Endodermal cell (in vitro differentiated cells): ENCODE measurements at regions not wholly inside any gene's neighbourhood (a gene's known extent, or its start where the extent isn't known, plus 50 kb on each side); places are given as distances from the start of the nearest gene placed in this dataset.

ENCODE experiments used
- DNase-seq: peaks from one replicate; pipeline ENCODE4 v3.0.0-alpha.2; 2017
- H3K27ac ChIP-seq: 2 replicates; pipeline ENCODE4 v1.5.1; 2013; ENCODE audit warnings: mild to moderate bottlenecking, low read depth, low read length, moderate library complexity
- H3K27me3 ChIP-seq: 2 replicates; pipeline ENCODE4 v1.6.1; 2013; ENCODE audit warnings: mild to moderate bottlenecking, low read length, moderate library complexity; ENCODE audit not compliant: insufficient read depth, control insufficient read depth, poor library complexity, severe bottlenecking
- H3K36me3 ChIP-seq: 2 replicates; pipeline ENCODE4 v1.7.0; 2013; ENCODE audit warnings: mild to moderate bottlenecking, low read length, moderate library complexity; ENCODE audit not compliant: control insufficient read depth, insufficient read depth
- H3K4me1 ChIP-seq: one replicate; pipeline ENCODE4 v1.7.0; 2013; ENCODE audit warnings: low read length; ENCODE audit not compliant: control insufficient read depth, insufficient read depth
- H3K4me3 ChIP-seq: 2 replicates; pipeline ENCODE4 v1.5.1; 2013; ENCODE audit warnings: mild to moderate bottlenecking, low read length, moderate library complexity
- H3K9ac ChIP-seq: 2 replicates; pipeline ENCODE4 v1.6.1; 2013; ENCODE audit warnings: mild to moderate bottlenecking, low read length, moderate library complexity; ENCODE audit not compliant: poor library complexity, severe bottlenecking; ENCODE audit errors: extremely low read depth
- H3K9me3 ChIP-seq: 2 replicates; pipeline ENCODE4 v1.6.1; 2013; ENCODE audit warnings: mild to moderate bottlenecking, low read length, moderate library complexity; ENCODE audit not compliant: control insufficient read depth
- H3K27ac Mint-ChIP-seq: 2 replicates; pipeline ENCODE4 v1.8.0; 2020; ENCODE audit warnings: mixed read lengths
- H3K27me3 Mint-ChIP-seq: 2 replicates; pipeline ENCODE4 v1.8.0; 2021; ENCODE audit warnings: mild to moderate bottlenecking, mixed read lengths; ENCODE audit not compliant: insufficient read depth
- H3K36me3 Mint-ChIP-seq: 2 replicates; pipeline ENCODE4 v1.8.0; 2020; ENCODE audit warnings: low read depth, mixed read lengths
- H3K4me1 Mint-ChIP-seq: 2 replicates; pipeline ENCODE4 v1.8.0; 2020; ENCODE audit warnings: mixed read lengths
- H3K4me3 Mint-ChIP-seq: 2 replicates; pipeline ENCODE4 v1.8.0; 2020; ENCODE audit warnings: mild to moderate bottlenecking, moderate library complexity, mixed read lengths
- H3K9me3 Mint-ChIP-seq: 2 replicates; pipeline ENCODE4 v1.8.0; 2020; ENCODE audit warnings: mild to moderate bottlenecking, mixed read lengths
- WGBS, 2 experiments: methylation state at CpG; one replicate each; pipeline versions ENCODE4 v1.1.5 to v1.1.7; 2013; ENCODE audit warnings: missing lambda C conversion rate in 2 of 2, mixed read lengths in 1 of 2; ENCODE audit not compliant: insufficient coverage in 1 of 2, insufficient read length in 1 of 2; 5-methylcytosine and 5-hydroxymethylcytosine counted together
- TF ChIP-seq, protein P1 (sequence below): fragments of 200-600 bp; sonication (generic); conservative IDR thresholded peaks from 2 replicates; pipeline ENCODE4 v1.5.0; 2021; ENCODE audit warnings: antibody characterized with exemption, mild to moderate bottlenecking

DNA sequence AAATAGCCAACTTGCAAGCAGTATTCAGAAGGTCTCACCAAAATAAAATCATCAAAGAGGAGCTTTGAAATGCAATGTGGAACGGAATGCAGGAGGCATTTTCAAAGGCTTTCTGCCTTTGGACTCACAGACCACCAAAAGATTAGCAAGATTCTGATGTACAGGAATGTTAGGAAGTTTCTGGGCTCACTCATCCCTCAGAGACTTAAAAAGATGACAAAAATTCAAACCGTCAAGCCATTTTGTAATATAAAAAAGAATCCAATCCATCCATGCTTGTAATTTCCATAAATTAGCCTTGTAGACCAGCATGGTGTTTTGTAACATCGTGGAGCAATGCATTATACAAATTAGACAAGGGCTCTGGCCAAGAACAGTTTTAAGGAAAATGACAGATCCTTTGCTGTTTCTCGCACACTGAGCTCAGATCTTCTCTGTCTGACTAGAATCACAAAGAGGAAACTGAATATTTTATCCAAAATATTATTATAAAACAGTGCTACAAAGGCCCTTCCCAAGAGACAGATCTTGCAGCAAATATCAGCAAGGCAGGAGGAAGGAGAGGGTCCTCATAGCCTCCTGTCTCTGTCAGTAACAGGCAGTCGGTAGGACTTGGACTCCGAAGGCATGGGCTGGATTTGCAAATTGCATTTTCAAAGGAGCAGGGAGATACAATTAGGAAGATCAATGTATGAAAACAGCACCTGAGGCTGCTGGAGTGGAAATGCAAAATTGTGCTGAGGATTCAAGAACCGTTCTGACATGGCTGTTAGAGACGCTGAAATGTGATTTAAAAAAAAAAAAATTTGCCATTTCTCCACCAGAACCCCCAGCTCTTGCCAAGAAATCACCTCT, 57.4 kb upstream of the NRP1 start:
- no peaks in the 10 kb centered on the region for H3K27me3 Mint-ChIP-seq
- Histone ChIP-seq H3K4me3 (no peak overlapping the region), H3K27ac (no peak overlapping the region), H3K9me3 (no peaks in the 10 kb centered on the region), H3K4me1 (no peaks in the 10 kb centered on the region), H3K9ac (no peak overlapping the region), H3K27me3 (no peaks in the 10 kb centered on the region), H3K36me3 (no peaks in the 10 kb centered on the region)
- no peak overlapping the region for H3K4me3 Mint-ChIP-seq
- H3K9me3 Mint-ChIP-seq: peaks cover 2% of the 10 kb centered on the region
- DNase-seq: no peak
- peaks cover 2% of the 10 kb centered on the region for H3K4me1 Mint-ChIP-seq
- H3K36me3 Mint-ChIP-seq: no peaks in the 10 kb centered on the region
- H3K27ac Mint-ChIP-seq: no peak overlapping the region
- TF ChIP-seq, protein P1, sequence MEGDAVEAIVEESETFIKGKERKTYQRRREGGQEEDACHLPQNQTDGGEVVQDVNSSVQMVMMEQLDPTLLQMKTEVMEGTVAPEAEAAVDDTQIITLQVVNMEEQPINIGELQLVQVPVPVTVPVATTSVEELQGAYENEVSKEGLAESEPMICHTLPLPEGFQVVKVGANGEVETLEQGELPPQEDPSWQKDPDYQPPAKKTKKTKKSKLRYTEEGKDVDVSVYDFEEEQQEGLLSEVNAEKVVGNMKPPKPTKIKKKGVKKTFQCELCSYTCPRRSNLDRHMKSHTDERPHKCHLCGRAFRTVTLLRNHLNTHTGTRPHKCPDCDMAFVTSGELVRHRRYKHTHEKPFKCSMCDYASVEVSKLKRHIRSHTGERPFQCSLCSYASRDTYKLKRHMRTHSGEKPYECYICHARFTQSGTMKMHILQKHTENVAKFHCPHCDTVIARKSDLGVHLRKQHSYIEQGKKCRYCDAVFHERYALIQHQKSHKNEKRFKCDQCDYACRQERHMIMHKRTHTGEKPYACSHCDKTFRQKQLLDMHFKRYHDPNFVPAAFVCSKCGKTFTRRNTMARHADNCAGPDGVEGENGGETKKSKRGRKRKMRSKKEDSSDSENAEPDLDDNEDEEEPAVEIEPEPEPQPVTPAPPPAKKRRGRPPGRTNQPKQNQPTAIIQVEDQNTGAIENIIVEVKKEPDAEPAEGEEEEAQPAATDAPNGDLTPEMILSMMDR: no peak
- WGBS, 2 experiments: 85 to 86% methylated on average over 6 to 8 of the region's 8 CpGs

DNA sequence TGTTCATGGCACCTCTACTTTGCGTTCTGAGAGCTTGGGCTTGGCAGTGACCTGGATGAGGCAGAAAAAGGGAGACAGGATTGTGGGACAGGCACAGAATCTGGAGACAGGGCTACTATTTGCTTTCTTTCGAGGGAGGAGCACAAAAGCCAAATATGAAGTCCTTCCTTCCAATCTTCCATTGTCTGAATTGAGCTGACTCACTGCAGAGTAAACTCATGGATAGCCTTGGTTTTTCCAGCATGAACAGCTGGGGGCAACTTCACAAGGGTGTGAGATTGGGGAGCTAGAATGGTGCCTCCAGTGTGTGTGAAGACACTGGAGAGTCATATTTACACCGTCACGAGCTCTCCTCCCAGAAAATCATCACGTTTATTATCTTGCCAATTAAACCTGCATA, 55.6 kb upstream of the NRP1 start:
- Histone ChIP-seq H3K36me3 (no peaks in the 10 kb centered on the region), H3K9ac (no peak overlapping the region), H3K27me3 (no peaks in the 10 kb centered on the region), H3K4me3 (no peak overlapping the region), H3K27ac (no peak overlapping the region), H3K4me1 (no peaks in the 10 kb centered on the region), H3K9me3 (no peaks in the 10 kb centered on the region)
- H3K27me3 Mint-ChIP-seq: no peaks in the 10 kb centered on the region
- TF ChIP-seq, protein P1: no peak
- no peak overlapping the region for H3K4me3 Mint-ChIP-seq
- 90 to 96% methylated on average over 2 to 5 of the region's 5 CpGs for WGBS, 2 experiments
- no peak for DNase-seq
- H3K36me3 Mint-ChIP-seq: no peaks in the 10 kb centered on the region
- peaks cover 11% of the 10 kb centered on the region for H3K4me1 Mint-ChIP-seq
- no peak overlapping the region for H3K27ac Mint-ChIP-seq
- no peaks in the 10 kb centered on the region for H3K9me3 Mint-ChIP-seq

GRCh38 chr10:33388785-33389184, 54.3 kb upstream of the NRP1 start:
- Mint-ChIP-seq H3K27ac (no peak overlapping the region), H3K36me3 (no peaks in the 10 kb centered on the region), H3K9me3 (no peaks in the 10 kb centered on the region), H3K4me1 (peaks cover 11% of the 10 kb centered on the region), H3K4me3 (no peak overlapping the region), H3K27me3 (no peaks in the 10 kb centered on the region)
- WGBS, 2 experiments: 94 to 97% methylated on average over 4 of the region's 4 CpGs
- H3K9ac ChIP-seq: no peak overlapping the region
- H3K36me3 ChIP-seq: no peaks in the 10 kb centered on the region
- no peaks in the 10 kb centered on the region for H3K9me3 ChIP-seq
- H3K27ac ChIP-seq: no peak overlapping the region
- no peaks in the 10 kb centered on the region for H3K4me1 ChIP-seq
- no peak overlapping the region for H3K4me3 ChIP-seq
- TF ChIP-seq, protein P1: no peak
- H3K27me3 ChIP-seq: no peaks in the 10 kb centered on the region
- DNase-seq: no peak
